ENCODE measurements at regions not wholly inside any gene's neighbourhood (a gene's known extent, or its start where the extent isn't known, plus 50 kb on each side); places are given as distances from the start of the nearest gene placed in this dataset.

GRCh38 chr11:103651341-103651998 lies 385.0 kb upstream of the DDI1 start:
- no peak for FAIRE-seq

More at GRCh38 chr11:103651341-103651998, 385.0 kb upstream of the DDI1 start:
- intact Hi-C loops (cut with micrococcal nuclease; ENCODE audit: unreplicated experiment) (no loop called here), in situ Hi-C loops (cut with HindIII; ENCODE audit: extremely low pct_ligation_motif_present, low pct_unique_long_range_greater_than_20kb) (no loop called here)
- CTCF ChIA-PET (ENCODE audit: low intra/inter-chr PET ratio, low total read pairs) = no interaction called here
- H3K9ac ChIP-seq (ENCODE audit: insufficient read depth, low read depth, low read length) = no peak overlapping the region
- H3K27ac ChIP-seq (ENCODE audit: extremely low read length, insufficient read depth, low read length) = no peak overlapping the region
- peaks cover 30% of the 10 kb centered on the region for H3K9me3 ChIP-seq (ENCODE audit: low read length)
- TF ChIP-seq SP140L (CRISPR knock-in tag; IDR thresholded peaks at IDR 0.05; ENCODE audit: borderline replicate concordance) (no peak), NR3C1 (CRISPR knock-in tag; IDR thresholded peaks at IDR 0.05) (no peak), ZNF138 (CRISPR knock-in tag; IDR thresholded peaks at IDR 0.05; ENCODE audit: low read depth) (no peak), SIN3A (IDR thresholded peaks at IDR 0.05; ENCODE audit: borderline replicate concordance, low read depth, low read length) (no peak), PAWR (CRISPR knock-in tag; IDR thresholded peaks at IDR 0.05; ENCODE audit: borderline replicate concordance) (no peak), NFE2L1 (CRISPR knock-in tag; IDR thresholded peaks at IDR 0.05; ENCODE audit: borderline replicate concordance) (no peak), PHF8 (CRISPR knock-in tag; IDR thresholded peaks at IDR 0.05) (no peak), CCDC6 (CRISPR knock-in tag; IDR thresholded peaks at IDR 0.05) (no peak), KDM3A (CRISPR knock-in tag; IDR thresholded peaks at IDR 0.05; ENCODE audit: low read depth) (no peak), SAP130 (CRISPR knock-in tag; IDR thresholded peaks at IDR 0.05; ENCODE audit: low read depth) (no peak), ZNF660 (CRISPR knock-in tag; IDR thresholded peaks at IDR 0.05; ENCODE audit: borderline replicate concordance, low read depth) (no peak), ZMYM2 (CRISPR knock-in tag; IDR thresholded peaks at IDR 0.05) (no peak), PLRG1 (conservative IDR thresholded peaks at IDR 0.05) (no peak), KLF12 (CRISPR knock-in tag; IDR thresholded peaks at IDR 0.05; ENCODE audit: borderline replicate concordance) (no peak)
- TF ChIP-seq, protein P1, sequence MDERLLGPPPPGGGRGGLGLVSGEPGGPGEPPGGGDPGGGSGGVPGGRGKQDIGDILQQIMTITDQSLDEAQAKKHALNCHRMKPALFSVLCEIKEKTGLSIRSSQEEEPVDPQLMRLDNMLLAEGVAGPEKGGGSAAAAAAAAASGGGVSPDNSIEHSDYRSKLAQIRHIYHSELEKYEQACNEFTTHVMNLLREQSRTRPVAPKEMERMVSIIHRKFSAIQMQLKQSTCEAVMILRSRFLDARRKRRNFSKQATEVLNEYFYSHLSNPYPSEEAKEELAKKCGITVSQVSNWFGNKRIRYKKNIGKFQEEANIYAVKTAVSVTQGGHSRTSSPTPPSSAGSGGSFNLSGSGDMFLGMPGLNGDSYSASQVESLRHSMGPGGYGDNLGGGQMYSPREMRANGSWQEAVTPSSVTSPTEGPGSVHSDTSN (CRISPR knock-in tag; IDR thresholded peaks at IDR 0.05) = no peak
- TF ChIP-seq, protein P2, sequence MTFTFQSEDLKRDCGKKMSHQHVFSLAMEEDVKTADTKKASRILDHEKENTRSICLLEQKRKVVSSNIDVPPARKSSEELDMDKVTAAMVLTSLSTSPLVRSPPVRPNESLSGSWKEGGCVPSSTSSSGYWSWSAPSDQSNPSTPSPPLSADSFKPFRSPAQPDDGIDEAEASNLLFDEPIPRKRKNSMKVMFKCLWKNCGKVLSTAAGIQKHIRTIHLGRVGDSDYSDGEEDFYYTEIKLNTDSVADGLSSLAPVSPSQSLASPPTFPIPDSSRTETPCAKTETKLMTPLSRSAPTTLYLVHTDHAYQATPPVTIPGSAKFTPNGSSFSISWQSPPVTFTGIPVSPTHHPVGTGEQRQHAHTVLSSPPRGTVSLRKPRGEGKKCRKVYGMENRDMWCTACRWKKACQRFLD (CRISPR knock-in tag; IDR thresholded peaks at IDR 0.05; ENCODE audit: borderline replicate concordance) = no peak
- H2AFZ ChIP-seq (ENCODE audit: low read length) = no peak overlapping the region
- no peaks in the 10 kb centered on the region for H3K79me2 ChIP-seq (ENCODE audit: insufficient read depth, low read length)
- H3K4me2 ChIP-seq (ENCODE audit: low read depth, low read length) = no peak overlapping the region
- no TSS peak for BruUV-seq (replicated peaks)
- 11% methylated on average over 5 of the region's 5 CpGs for WGBS (ENCODE audit: low lambda C conversion rate)
- H3K4me3 ChIP-seq (replicated peaks in 1 of 3; ENCODE audit: insufficient read depth in 1 of 3, low read depth in 2 of 3, low read length in 3 of 3) = no peak overlapping the region
- H3K4me1 ChIP-seq (ENCODE audit: insufficient read depth, low read length) = no peaks in the 10 kb centered on the region
- H3K27me3 ChIP-seq (ENCODE audit: control insufficient read depth in 1 of 2, insufficient read depth in 2 of 2, low read length in 2 of 2) = no peaks in the 10 kb centered on the region; a peak in 1 of 5 replicates
- POLR2A ChIA-PET = no interaction called here
- no peaks in the 10 kb centered on the region for H3K36me3 ChIP-seq (replicated peaks in 1 of 2; ENCODE audit: control insufficient read depth in 1 of 2, insufficient read depth in 2 of 2, low read length in 2 of 2)
- no peak for ATAC-seq
- no peaks in the 10 kb centered on the region for H4K20me1 ChIP-seq (ENCODE audit: insufficient read depth, low read length)
- DNase-seq (ENCODE audit: low spot score) = no peak

Measured in HepG2 (cell line).